ENCODE measurements at regions not wholly inside any gene's neighbourhood (a gene's known extent, or its start where the extent isn't known, plus 50 kb on each side); places are given as distances from the start of the nearest gene placed in this dataset.

GRCh38 chr15:47312161-47312560 lies 405.1 kb upstream of the SEMA6D start:
- ChIA-PET POLR2A (no interaction called here), CTCF (interaction anchor here (0.6 kb wide), 1 partner anchor 93 kb away, joined by 7 read pairs; no protein-coding TSS in a partner anchor)
- H3K9me3 ChIP-seq (ENCODE audit: control insufficient read depth, insufficient read depth, low read depth, low read length): no peaks in the 10 kb centered on the region; the same call in 1 of the 2 replicates
- ATAC-seq (no peak), DNase-seq (ENCODE audit: low read depth, low spot score) (no peak)
- in situ Hi-C loops (cut with HindIII; ENCODE audit: low pct_unique_long_range_greater_than_20kb, low sequenced_read_pairs) (no loop called here), intact Hi-C loops (cut with micrococcal nuclease; ENCODE audit: unreplicated experiment) (no loop called here)
- TF ChIP-seq SIN3A (IDR thresholded peaks at IDR 0.05; ENCODE audit: borderline replicate concordance, insufficient read depth, low read depth, low read length): no peak
- TF ChIP-seq TCF7L2 (IDR thresholded peaks at IDR 0.05; ENCODE audit: low read depth, low read length): no peak
- TF ChIP-seq REST (IDR thresholded peaks at IDR 0.05; ENCODE audit: insufficient read depth in 1 of 2, low read depth in 2 of 2, low read length in 1 of 2): no peak
- TF ChIP-seq POLR2AphosphoS5 (IDR thresholded peaks at IDR 0.05; ENCODE audit: low read depth, low read length): no peak
- no peak for TF ChIP-seq CTCF (IDR thresholded peaks at IDR 0.05)
- BruUV-seq (replicated peaks): no TSS peak
- no peaks in the 10 kb centered on the region for H3K4me1 ChIP-seq (ENCODE audit: control insufficient read depth, insufficient read depth, low read length)
- H3K27me3 ChIP-seq (ENCODE audit: control insufficient read depth, insufficient read depth, low read length): no peaks in the 10 kb centered on the region
- H3K4me3 ChIP-seq (ENCODE audit: low read depth in 2 of 2, low read length in 2 of 2): no peak overlapping the region
- H3K36me3 ChIP-seq (ENCODE audit: control insufficient read depth, insufficient read depth, low read length): no peaks in the 10 kb centered on the region
- no peak overlapping the region for H3K27ac ChIP-seq (ENCODE audit: low read length)

- intact Hi-C loops (cut with micrococcal nuclease; ENCODE audit: unreplicated experiment) (no loop called here), in situ Hi-C loops (cut with HindIII; ENCODE audit: low pct_unique_long_range_greater_than_20kb, low sequenced_read_pairs) (no loop called here)
- ATAC-seq (no peak), DNase-seq (ENCODE audit: low read depth, low spot score) (no peak)
- H3K27me3 ChIP-seq (ENCODE audit: control insufficient read depth, insufficient read depth, low read length): no peaks in the 10 kb centered on the region
- no peak overlapping the region for H3K27ac ChIP-seq (ENCODE audit: low read length)
- no peaks in the 10 kb centered on the region for H3K36me3 ChIP-seq (ENCODE audit: control insufficient read depth, insufficient read depth, low read length)
- H3K9me3 ChIP-seq (ENCODE audit: control insufficient read depth, insufficient read depth, low read depth, low read length): no peaks in the 10 kb centered on the region
- no TSS peak for BruUV-seq (replicated peaks)
- no peaks in the 10 kb centered on the region for H3K4me1 ChIP-seq (ENCODE audit: control insufficient read depth, insufficient read depth, low read length)
- no peak for TF ChIP-seq POLR2AphosphoS5 (IDR thresholded peaks at IDR 0.05; ENCODE audit: low read depth, low read length)
- no peak for TF ChIP-seq SIN3A (IDR thresholded peaks at IDR 0.05; ENCODE audit: borderline replicate concordance, insufficient read depth, low read depth, low read length)
- no peak for TF ChIP-seq CTCF (IDR thresholded peaks at IDR 0.05)
- TF ChIP-seq REST (IDR thresholded peaks at IDR 0.05; ENCODE audit: insufficient read depth in 1 of 2, low read depth in 2 of 2, low read length in 1 of 2): no peak
- TF ChIP-seq TCF7L2 (IDR thresholded peaks at IDR 0.05; ENCODE audit: low read depth, low read length): no peak
- CTCF ChIA-PET: no interaction called here
- POLR2A ChIA-PET: no interaction called here
- no peak overlapping the region for H3K4me3 ChIP-seq (ENCODE audit: low read depth in 2 of 2, low read length in 2 of 2)
These were observed 390.6 kb upstream of the SEMA6D start for GRCh38 chr15:47326410-47327333.
